LNCAP (cell line): ENCODE measurements at regions not wholly inside any gene's neighbourhood (a gene's known extent, or its start where the extent isn't known, plus 50 kb on each side); places are given as distances from the start of the nearest gene placed in this dataset.

Experiments used
- CTCF ChIP-seq: fragments of 450-650 bp; IDR thresholded peaks from 2 replicates; pipeline ENCODE4 v1.5.1; 2017; ENCODE audit warnings: mild to moderate bottlenecking

- no peak for TF ChIP-seq CTCF
Observed at GRCh38 chr1:219993554-219994433, 52.5 kb downstream of the EPRS1 start.

GRCh38 chr1:219991919-219992318, 54.4 kb downstream of the EPRS1 start:
- TF ChIP-seq CTCF, result no peak

GRCh38 chr1:219991511-219991810, 54.8 kb downstream of the EPRS1 start:
- no peak for TF ChIP-seq CTCF

- peak; percentile 90 for TF ChIP-seq CTCF
Observed at GRCh38 chr1:219990782-219991510, 55.4 kb downstream of the EPRS1 start.

GRCh38 chr1:219989766-219990165, 56.5 kb downstream of the EPRS1 start:
- no peak for TF ChIP-seq CTCF

- TF ChIP-seq CTCF, result no peak
Observed at GRCh38 chr1:219988818-219989217, 57.5 kb downstream of the EPRS1 start.

GRCh38 chr1:219988387-219988786, 57.9 kb downstream of the EPRS1 start:
- no peak for TF ChIP-seq CTCF
